Endodermal cell (in vitro differentiated cells): ENCODE measurements at regions not wholly inside any gene's neighbourhood (a gene's known extent, or its start where the extent isn't known, plus 50 kb on each side); places are given as distances from the start of the nearest gene placed in this dataset.

ENCODE experiments used
- DNase-seq: peaks from one replicate; pipeline ENCODE4 v3.0.0-alpha.2; 2017
- H3K27ac ChIP-seq: 2 replicates; pipeline ENCODE4 v1.5.1; 2013; ENCODE audit warnings: mild to moderate bottlenecking, low read depth, low read length, moderate library complexity
- H3K27me3 ChIP-seq: 2 replicates; pipeline ENCODE4 v1.6.1; 2013; ENCODE audit warnings: mild to moderate bottlenecking, low read length, moderate library complexity; ENCODE audit not compliant: insufficient read depth, control insufficient read depth, poor library complexity, severe bottlenecking
- H3K36me3 ChIP-seq: 2 replicates; pipeline ENCODE4 v1.7.0; 2013; ENCODE audit warnings: mild to moderate bottlenecking, low read length, moderate library complexity; ENCODE audit not compliant: control insufficient read depth, insufficient read depth
- H3K4me1 ChIP-seq: one replicate; pipeline ENCODE4 v1.7.0; 2013; ENCODE audit warnings: low read length; ENCODE audit not compliant: control insufficient read depth, insufficient read depth
- H3K4me3 ChIP-seq: 2 replicates; pipeline ENCODE4 v1.5.1; 2013; ENCODE audit warnings: mild to moderate bottlenecking, low read length, moderate library complexity
- H3K9ac ChIP-seq: 2 replicates; pipeline ENCODE4 v1.6.1; 2013; ENCODE audit warnings: mild to moderate bottlenecking, low read length, moderate library complexity; ENCODE audit not compliant: poor library complexity, severe bottlenecking; ENCODE audit errors: extremely low read depth
- H3K9me3 ChIP-seq: 2 replicates; pipeline ENCODE4 v1.6.1; 2013; ENCODE audit warnings: mild to moderate bottlenecking, low read length, moderate library complexity; ENCODE audit not compliant: control insufficient read depth
- H3K27ac Mint-ChIP-seq: 2 replicates; pipeline ENCODE4 v1.8.0; 2020; ENCODE audit warnings: mixed read lengths
- H3K27me3 Mint-ChIP-seq: 2 replicates; pipeline ENCODE4 v1.8.0; 2021; ENCODE audit warnings: mild to moderate bottlenecking, mixed read lengths; ENCODE audit not compliant: insufficient read depth
- H3K36me3 Mint-ChIP-seq: 2 replicates; pipeline ENCODE4 v1.8.0; 2020; ENCODE audit warnings: low read depth, mixed read lengths
- H3K4me1 Mint-ChIP-seq: 2 replicates; pipeline ENCODE4 v1.8.0; 2020; ENCODE audit warnings: mixed read lengths
- H3K4me3 Mint-ChIP-seq: 2 replicates; pipeline ENCODE4 v1.8.0; 2020; ENCODE audit warnings: mild to moderate bottlenecking, moderate library complexity, mixed read lengths
- H3K9me3 Mint-ChIP-seq: 2 replicates; pipeline ENCODE4 v1.8.0; 2020; ENCODE audit warnings: mild to moderate bottlenecking, mixed read lengths
- CTCF ChIP-seq: fragments of 200-600 bp; sonication (generic); conservative IDR thresholded peaks from 2 replicates; pipeline ENCODE4 v1.5.0; 2021; ENCODE audit warnings: antibody characterized with exemption, mild to moderate bottlenecking
- WGBS, 2 experiments: methylation state at CpG; one replicate each; pipeline versions ENCODE4 v1.1.5 to v1.1.7; 2013; ENCODE audit warnings: missing lambda C conversion rate in 2 of 2, mixed read lengths in 1 of 2; ENCODE audit not compliant: insufficient coverage in 1 of 2, insufficient read length in 1 of 2; 5-methylcytosine and 5-hydroxymethylcytosine counted together

- Histone ChIP-seq H3K9me3 (no peaks in the 10 kb centered on the region), H3K27me3 (no peaks in the 10 kb centered on the region), H3K9ac (no peak overlapping the region), H3K4me3 (no peak overlapping the region), H3K27ac (no peak overlapping the region), H3K4me1 (no peaks in the 10 kb centered on the region), H3K36me3 (no peaks in the 10 kb centered on the region)
- 92 to 97% methylated on average over 10 to 11 of the region's 11 CpGs for WGBS, 2 experiments
- no peak overlapping the region for H3K4me3 Mint-ChIP-seq
- no peak overlapping the region for H3K27ac Mint-ChIP-seq
- H3K27me3 Mint-ChIP-seq: no peaks in the 10 kb centered on the region
- H3K9me3 Mint-ChIP-seq: no peaks in the 10 kb centered on the region
- no peaks in the 10 kb centered on the region for H3K4me1 Mint-ChIP-seq
- no peak for DNase-seq
- no peak for TF ChIP-seq CTCF
- H3K36me3 Mint-ChIP-seq: no peaks in the 10 kb centered on the region
Observed at GRCh38 chr7:156092307-156092706, 280.0 kb upstream of the SHH start.

GRCh38 chr7:156091519-156092080 lies 279.3 kb upstream of the SHH start:
- Histone ChIP-seq H3K9ac (no peak overlapping the region), H3K4me1 (no peaks in the 10 kb centered on the region), H3K27ac (no peak overlapping the region), H3K4me3 (no peak overlapping the region), H3K36me3 (no peaks in the 10 kb centered on the region), H3K9me3 (no peaks in the 10 kb centered on the region), H3K27me3 (no peaks in the 10 kb centered on the region)
- DNase-seq: no peak
- Mint-ChIP-seq H3K27ac (no peak overlapping the region), H3K27me3 (no peaks in the 10 kb centered on the region), H3K36me3 (no peaks in the 10 kb centered on the region), H3K4me3 (no peak overlapping the region), H3K9me3 (no peaks in the 10 kb centered on the region), H3K4me1 (no peaks in the 10 kb centered on the region)
- WGBS, 2 experiments: 90 to 93% methylated on average over 6 to 10 of the region's 10 CpGs
- no peak for TF ChIP-seq CTCF

- no peak for TF ChIP-seq CTCF
- no peaks in the 10 kb centered on the region for H3K4me1 ChIP-seq
- Mint-ChIP-seq H3K4me1 (no peaks in the 10 kb centered on the region), H3K27me3 (no peaks in the 10 kb centered on the region), H3K4me3 (no peak overlapping the region), H3K9me3 (no peaks in the 10 kb centered on the region), H3K36me3 (no peaks in the 10 kb centered on the region), H3K27ac (no peak overlapping the region)
- no peak overlapping the region for H3K4me3 ChIP-seq
- DNase-seq: no peak
- no peaks in the 10 kb centered on the region for H3K36me3 ChIP-seq
- no peaks in the 10 kb centered on the region for H3K27me3 ChIP-seq
- 86 to 90% methylated on average over 4 to 6 of the region's 6 CpGs for WGBS, 2 experiments
- H3K27ac ChIP-seq: no peak overlapping the region
- H3K9me3 ChIP-seq: no peaks in the 10 kb centered on the region
- no peak overlapping the region for H3K9ac ChIP-seq
Observed at GRCh38 chr7:156090988-156091387, 278.7 kb upstream of the SHH start.
